ENCODE measurements at regions not wholly inside any gene's neighbourhood (a gene's known extent, or its start where the extent isn't known, plus 50 kb on each side); places are given as distances from the start of the nearest gene placed in this dataset.

- Mint-ChIP-seq H3K4me3 (no peak overlapping the region), H3K9me3 (no peaks in the 10 kb centered on the region), H3K4me1 (ENCODE audit: low read depth) (no peaks in the 10 kb centered on the region), H3K27ac (no peak overlapping the region), H3K27me3 (ENCODE audit: insufficient read depth) (peaks cover 2% of the 10 kb centered on the region), H3K36me3 (ENCODE audit: low read depth) (no peaks in the 10 kb centered on the region)
- intact Hi-C loops (cut with micrococcal nuclease): no loop called here
- DNase-seq (ENCODE audit: low spot score): no peak
These were observed 226.9 kb upstream of the THSD7B start for GRCh38 chr2:136538489-136538888.

DNA sequence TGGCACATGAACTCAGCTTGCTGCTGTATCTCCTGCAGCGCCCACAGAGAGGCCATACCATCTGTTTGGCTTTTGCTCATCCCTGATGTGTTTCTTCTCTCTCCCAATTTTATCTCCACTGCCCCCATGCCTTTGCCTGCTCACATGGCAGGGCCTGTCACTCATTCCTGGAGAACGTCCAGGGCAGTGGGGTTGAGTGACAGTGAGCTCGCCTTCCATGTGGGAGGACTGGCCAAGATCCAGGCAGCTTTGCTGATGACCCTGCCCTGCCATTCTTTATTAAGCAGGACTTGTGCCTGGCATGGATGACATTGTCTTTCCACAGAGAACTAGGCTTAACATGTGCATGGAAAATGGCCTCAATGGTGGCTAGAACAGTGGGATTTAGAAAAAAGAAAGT lies 230.5 kb upstream of the THSD7B start:
- Mint-ChIP-seq H3K4me3 (no peak overlapping the region), H3K27me3 (ENCODE audit: insufficient read depth) (no peaks in the 10 kb centered on the region), H3K27ac (no peak overlapping the region), H3K4me1 (ENCODE audit: low read depth) (no peaks in the 10 kb centered on the region), H3K9me3 (no peaks in the 10 kb centered on the region), H3K36me3 (ENCODE audit: low read depth) (no peaks in the 10 kb centered on the region)
- intact Hi-C loops (cut with micrococcal nuclease): no loop called here
- no peak for DNase-seq (ENCODE audit: low spot score)

GRCh38 chr2:136532171-136532570 lies 233.2 kb upstream of the THSD7B start:
- no peak for DNase-seq (ENCODE audit: low spot score)
- H3K4me1 Mint-ChIP-seq (ENCODE audit: low read depth): no peaks in the 10 kb centered on the region
- H3K9me3 Mint-ChIP-seq: no peaks in the 10 kb centered on the region
- no peaks in the 10 kb centered on the region for H3K27me3 Mint-ChIP-seq (ENCODE audit: insufficient read depth)
- H3K36me3 Mint-ChIP-seq (ENCODE audit: low read depth): no peaks in the 10 kb centered on the region
- H3K27ac Mint-ChIP-seq: no peak overlapping the region
- intact Hi-C loops (cut with micrococcal nuclease): no loop called here
- H3K4me3 Mint-ChIP-seq: no peak overlapping the region

GRCh38 chr2:136531731-136532130 lies 233.6 kb upstream of the THSD7B start:
- Mint-ChIP-seq H3K27me3 (ENCODE audit: insufficient read depth) (no peaks in the 10 kb centered on the region), H3K4me3 (no peak overlapping the region), H3K4me1 (ENCODE audit: low read depth) (no peaks in the 10 kb centered on the region), H3K9me3 (no peaks in the 10 kb centered on the region), H3K36me3 (ENCODE audit: low read depth) (no peaks in the 10 kb centered on the region), H3K27ac (no peak overlapping the region)
- DNase-seq (ENCODE audit: low spot score): no peak
- intact Hi-C loops (cut with micrococcal nuclease): no loop called here

DNA sequence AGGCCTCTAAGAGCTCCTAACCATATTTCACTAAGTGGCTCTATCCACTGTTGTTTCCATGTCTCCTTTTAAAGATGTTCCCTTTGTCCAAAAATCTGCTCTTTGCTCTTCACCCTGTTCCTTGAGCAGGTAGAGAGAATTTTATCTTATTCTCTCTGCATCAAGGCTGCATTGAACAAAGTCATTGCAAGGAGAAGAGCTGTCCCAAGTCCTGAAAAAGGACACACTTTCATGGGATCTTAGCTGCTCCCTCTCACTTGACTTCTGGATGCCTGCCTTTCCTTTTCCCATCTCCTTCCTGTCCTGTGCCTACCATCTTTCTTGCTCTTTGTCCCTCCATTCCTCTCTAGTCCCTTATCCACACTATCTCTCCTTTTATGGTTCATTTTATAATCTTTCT lies 235.2 kb upstream of the THSD7B start:
- H3K9me3 Mint-ChIP-seq: no peaks in the 10 kb centered on the region
- intact Hi-C loops (cut with micrococcal nuclease): no loop called here
- H3K4me3 Mint-ChIP-seq: no peak overlapping the region
- no peaks in the 10 kb centered on the region for H3K4me1 Mint-ChIP-seq (ENCODE audit: low read depth)
- DNase-seq (ENCODE audit: low spot score): no peak
- no peaks in the 10 kb centered on the region for H3K27me3 Mint-ChIP-seq (ENCODE audit: insufficient read depth)
- H3K27ac Mint-ChIP-seq: no peak overlapping the region
- H3K36me3 Mint-ChIP-seq (ENCODE audit: low read depth): no peaks in the 10 kb centered on the region

DNA sequence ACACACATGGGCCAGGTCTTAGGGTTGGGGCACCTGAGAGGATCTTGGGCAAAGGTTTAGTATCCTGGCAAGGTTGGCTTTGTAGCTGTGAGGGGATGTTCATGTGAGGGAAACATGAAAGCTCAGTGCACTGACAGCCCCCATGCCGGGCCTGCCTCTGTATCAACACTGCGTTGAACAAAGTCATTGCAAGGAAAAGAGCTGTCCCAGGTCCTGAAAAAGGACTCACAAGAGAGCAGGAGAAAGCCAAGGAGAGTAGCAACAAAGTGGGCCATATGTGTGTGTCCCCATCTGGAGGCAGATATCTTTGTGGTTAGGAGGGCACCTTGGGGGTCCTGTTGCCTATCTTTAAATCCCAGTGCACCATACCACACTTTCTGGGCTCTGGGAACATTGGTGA lies 237.8 kb upstream of the THSD7B start:
- no peaks in the 10 kb centered on the region for H3K4me1 Mint-ChIP-seq (ENCODE audit: low read depth)
- H3K27me3 Mint-ChIP-seq (ENCODE audit: insufficient read depth): no peaks in the 10 kb centered on the region
- H3K27ac Mint-ChIP-seq: no peak overlapping the region
- intact Hi-C loops (cut with micrococcal nuclease): loop anchor here (1.0 kb wide), 1 partner anchor 55 kb away; no protein-coding TSS in a partner anchor
- H3K9me3 Mint-ChIP-seq: no peaks in the 10 kb centered on the region
- H3K36me3 Mint-ChIP-seq (ENCODE audit: low read depth): no peaks in the 10 kb centered on the region
- no peak overlapping the region for H3K4me3 Mint-ChIP-seq
- DNase-seq (ENCODE audit: low spot score): no peak

DNA sequence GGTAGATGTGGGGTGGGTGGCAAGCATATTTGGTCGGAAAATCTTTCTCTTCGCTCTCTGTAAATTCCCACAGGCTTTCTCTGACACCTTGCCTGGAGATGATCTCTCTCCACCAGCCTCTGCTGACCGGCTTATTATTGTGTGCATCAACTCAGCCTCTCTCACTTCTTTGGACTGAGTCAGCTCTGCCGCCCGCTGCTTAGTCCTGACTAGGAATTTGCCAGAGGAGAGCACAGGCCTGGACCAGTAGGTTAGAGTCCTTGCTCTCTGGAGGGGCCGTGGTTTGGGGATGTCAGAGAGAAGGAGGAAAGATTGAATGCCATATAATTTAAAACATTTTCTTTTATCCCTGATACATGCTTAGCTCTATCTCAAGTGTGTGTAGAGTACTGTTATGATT lies 242.6 kb upstream of the THSD7B start:
- no peaks in the 10 kb centered on the region for H3K36me3 Mint-ChIP-seq (ENCODE audit: low read depth)
- no peak overlapping the region for H3K4me3 Mint-ChIP-seq
- no peak for DNase-seq (ENCODE audit: low spot score)
- H3K27ac Mint-ChIP-seq: no peak overlapping the region
- intact Hi-C loops (cut with micrococcal nuclease): no loop called here
- peaks cover 7% of the 10 kb centered on the region for H3K27me3 Mint-ChIP-seq (ENCODE audit: insufficient read depth)
- H3K4me1 Mint-ChIP-seq (ENCODE audit: low read depth): no peaks in the 10 kb centered on the region
- no peaks in the 10 kb centered on the region for H3K9me3 Mint-ChIP-seq

DNA sequence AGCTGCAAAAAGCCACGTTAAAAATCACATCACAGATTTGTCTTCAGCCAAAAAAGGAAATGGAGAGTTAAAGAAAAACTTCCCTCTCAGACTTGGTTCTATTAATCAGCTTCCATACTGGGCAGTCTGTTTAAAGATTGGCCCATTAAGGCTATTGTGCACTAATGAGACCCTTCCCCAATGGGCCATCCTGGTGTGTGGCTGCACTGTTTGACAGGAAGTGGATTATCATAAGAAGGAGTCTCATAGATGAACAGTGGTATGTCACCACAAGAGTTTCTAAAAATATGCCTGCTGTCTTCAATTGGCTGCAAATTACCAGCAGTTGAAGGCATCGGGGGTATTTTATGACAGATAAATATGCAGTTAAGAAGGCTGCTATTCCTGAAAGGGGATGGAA lies 247.6 kb upstream of the THSD7B start:
- Mint-ChIP-seq H3K27me3 (ENCODE audit: insufficient read depth) (peaks cover 15% of the 10 kb centered on the region), H3K4me3 (no peak overlapping the region), H3K27ac (no peak overlapping the region), H3K4me1 (ENCODE audit: low read depth) (no peaks in the 10 kb centered on the region), H3K9me3 (no peaks in the 10 kb centered on the region), H3K36me3 (ENCODE audit: low read depth) (no peaks in the 10 kb centered on the region)
- intact Hi-C loops (cut with micrococcal nuclease): no loop called here
- DNase-seq (ENCODE audit: low spot score): no peak

DNA sequence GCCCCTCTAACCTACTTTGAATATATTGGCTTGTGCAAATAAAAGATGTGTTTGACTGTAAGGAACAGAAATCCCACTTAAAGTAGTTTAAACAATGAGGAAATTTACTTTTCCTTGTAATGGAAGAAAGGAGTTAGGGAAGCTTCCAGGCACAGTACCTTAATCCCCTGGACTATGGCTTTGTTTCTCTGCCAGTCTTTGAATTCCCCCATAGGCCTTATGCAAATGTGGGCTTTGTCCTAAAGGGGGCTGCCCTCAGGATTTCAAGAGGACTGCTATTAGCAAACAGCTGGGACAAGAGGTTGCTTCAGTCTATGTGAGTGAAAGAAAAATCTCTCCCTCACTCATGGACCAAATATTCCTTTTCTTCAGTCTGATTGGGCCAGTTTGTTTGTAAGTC lies 255.1 kb upstream of the THSD7B start:
- no peaks in the 10 kb centered on the region for H3K36me3 Mint-ChIP-seq (ENCODE audit: low read depth)
- peaks cover 3% of the 10 kb centered on the region for H3K27me3 Mint-ChIP-seq (ENCODE audit: insufficient read depth)
- no peaks in the 10 kb centered on the region for H3K9me3 Mint-ChIP-seq
- H3K27ac Mint-ChIP-seq: no peak overlapping the region
- H3K4me3 Mint-ChIP-seq: no peak overlapping the region
- no peak for DNase-seq (ENCODE audit: low spot score)
- H3K4me1 Mint-ChIP-seq (ENCODE audit: low read depth): no peaks in the 10 kb centered on the region
- intact Hi-C loops (cut with micrococcal nuclease): no loop called here

GRCh38 chr2:136505462-136505861 lies 259.9 kb upstream of the THSD7B start:
- no peak for DNase-seq (ENCODE audit: low spot score)
- Mint-ChIP-seq H3K36me3 (ENCODE audit: low read depth) (no peaks in the 10 kb centered on the region), H3K4me1 (ENCODE audit: low read depth) (no peaks in the 10 kb centered on the region), H3K9me3 (no peaks in the 10 kb centered on the region), H3K4me3 (no peak overlapping the region), H3K27ac (no peak overlapping the region), H3K27me3 (ENCODE audit: insufficient read depth) (no peaks in the 10 kb centered on the region)
- intact Hi-C loops (cut with micrococcal nuclease): no loop called here

DNA sequence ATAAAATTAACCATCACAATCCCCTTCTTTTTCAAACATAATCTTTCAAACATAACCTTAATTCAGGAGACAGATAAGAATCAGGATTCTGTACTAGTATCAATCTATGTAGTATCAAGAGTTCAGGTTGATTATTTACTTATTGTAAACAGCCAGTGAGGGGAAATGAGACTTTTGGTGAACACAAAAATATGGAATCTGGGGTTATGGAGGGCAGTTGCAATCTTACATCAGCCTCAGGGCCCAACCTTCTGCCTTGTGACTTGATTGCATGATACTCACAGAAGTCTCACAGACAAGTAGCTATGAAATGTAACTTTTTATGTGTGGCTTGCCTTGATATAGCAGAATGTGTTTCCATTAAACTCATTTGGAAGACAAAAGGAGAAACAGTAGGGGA lies 262.7 kb upstream of the THSD7B start:
- Mint-ChIP-seq H3K27ac (no peak overlapping the region), H3K4me3 (no peak overlapping the region), H3K27me3 (ENCODE audit: insufficient read depth) (no peaks in the 10 kb centered on the region), H3K4me1 (ENCODE audit: low read depth) (no peaks in the 10 kb centered on the region), H3K36me3 (ENCODE audit: low read depth) (no peaks in the 10 kb centered on the region), H3K9me3 (no peaks in the 10 kb centered on the region)
- intact Hi-C loops (cut with micrococcal nuclease): no loop called here
- no peak for DNase-seq (ENCODE audit: low spot score)

DNA sequence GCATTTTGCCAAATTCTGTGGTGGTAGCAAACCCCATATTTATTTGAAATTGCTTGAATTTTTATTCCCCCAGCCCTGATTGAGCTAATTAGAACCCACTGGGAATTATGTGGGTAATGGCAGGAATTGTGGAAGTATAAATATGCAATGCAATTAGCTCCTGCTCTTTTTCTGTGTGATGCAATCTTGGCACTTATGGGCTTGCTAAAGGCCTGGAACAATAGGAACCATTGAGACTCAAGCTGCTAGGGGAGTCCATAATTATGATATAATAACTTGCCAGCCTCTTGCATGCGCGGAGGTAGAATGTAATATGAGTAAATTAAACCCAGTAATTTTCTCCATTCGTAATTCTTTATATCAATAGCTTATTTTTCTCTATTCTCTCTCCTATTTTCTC lies 267.6 kb upstream of the THSD7B start:
- intact Hi-C loops (cut with micrococcal nuclease): no loop called here
- no peak overlapping the region for H3K27ac Mint-ChIP-seq

GRCh38 chr2:136496966-136497365 lies 268.4 kb upstream of the THSD7B start:
- no peak for DNase-seq (ENCODE audit: low spot score)
- Mint-ChIP-seq H3K27me3 (ENCODE audit: insufficient read depth) (no peaks in the 10 kb centered on the region), H3K27ac (no peak overlapping the region), H3K4me1 (ENCODE audit: low read depth) (no peaks in the 10 kb centered on the region), H3K9me3 (no peaks in the 10 kb centered on the region), H3K36me3 (ENCODE audit: low read depth) (no peaks in the 10 kb centered on the region), H3K4me3 (no peak overlapping the region)
- intact Hi-C loops (cut with micrococcal nuclease): no loop called here

More for the DNA sequence above, 267.6 kb upstream of the THSD7B start:
- H3K4me3 Mint-ChIP-seq: no peak overlapping the region
- no peaks in the 10 kb centered on the region for H3K4me1 Mint-ChIP-seq (ENCODE audit: low read depth)
- no peak for DNase-seq (ENCODE audit: low spot score)
- no peaks in the 10 kb centered on the region for H3K9me3 Mint-ChIP-seq
- H3K36me3 Mint-ChIP-seq (ENCODE audit: low read depth): no peaks in the 10 kb centered on the region
- H3K27me3 Mint-ChIP-seq (ENCODE audit: insufficient read depth): no peaks in the 10 kb centered on the region

DNA sequence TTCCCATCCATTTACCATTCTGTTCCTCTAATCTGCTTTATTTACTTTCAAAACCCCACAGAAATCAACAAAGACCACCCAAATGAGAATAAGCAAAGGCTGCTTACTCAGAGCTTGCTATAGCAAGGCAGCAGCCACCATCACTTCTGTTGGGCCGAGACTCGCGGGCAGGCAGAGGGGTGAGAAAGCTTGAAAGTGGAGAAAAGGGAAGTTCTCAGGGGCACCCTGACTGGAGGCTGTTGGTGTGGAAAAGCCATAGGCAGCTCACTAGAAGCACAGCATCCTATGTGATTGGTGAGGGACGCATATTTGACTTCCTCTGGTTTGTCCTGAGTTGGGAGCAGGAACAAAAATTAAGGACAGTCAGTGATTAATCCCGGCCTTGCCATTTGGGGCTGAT lies 269.7 kb upstream of the THSD7B start:
- no peaks in the 10 kb centered on the region for H3K4me1 Mint-ChIP-seq (ENCODE audit: low read depth)
- H3K36me3 Mint-ChIP-seq (ENCODE audit: low read depth): no peaks in the 10 kb centered on the region
- no peaks in the 10 kb centered on the region for H3K9me3 Mint-ChIP-seq

More for the DNA sequence above, 269.7 kb upstream of the THSD7B start:
- Mint-ChIP-seq H3K27me3 (ENCODE audit: insufficient read depth) (no peaks in the 10 kb centered on the region), H3K4me3 (no peak overlapping the region), H3K27ac (no peak overlapping the region)
- intact Hi-C loops (cut with micrococcal nuclease): no loop called here
- no peak for DNase-seq (ENCODE audit: low spot score)

All from activated T-helper 1 cell treated with anti-CD3 and anti-CD28 coated beads, Interleukin-12 subunit alpha, Interleukin-12 subunit beta, Interleukin-2, Interleukin-4 antibody, amounts not matched to agents 30 ng/mL and 10 ng/mL and 1 ng/mL, durations not matched to agents 14 hours and 24 hours and 36 hours (primary cell).